B cell (primary cell): ENCODE measurements at regions not wholly inside any gene's neighbourhood (a gene's known extent, or its start where the extent isn't known, plus 50 kb on each side); places are given as distances from the start of the nearest gene placed in this dataset.

ENCODE experiments used
- CTCF ChIP-seq: fragments of 200-600 bp; IDR thresholded peaks from one replicate; pipeline ENCODE4 v1.8.0; 2022; ENCODE audit warnings: antibody characterized with exemption, mild to moderate bottlenecking
- EZH2 ChIP-seq: IDR thresholded peaks from 2 replicates; pipeline ENCODE4 v1.6.1; 2012; ENCODE audit warnings: borderline replicate concordance, low read depth, mild to moderate bottlenecking, moderate library complexity, low read length; ENCODE audit not compliant: insufficient read depth, poor library complexity, severe bottlenecking

GRCh38 chr9:117546894-117547678, 132.2 kb upstream of the ASTN2 start:
- TF ChIP-seq CTCF (no peak), EZH2 (no peak)
